ENCODE measurements at regions not wholly inside any gene's neighbourhood (a gene's known extent, or its start where the extent isn't known, plus 50 kb on each side); places are given as distances from the start of the nearest gene placed in this dataset.

GRCh38 chr13:111862836-111863815, 203.8 kb upstream of the SOX1 start:
- DNase-seq, result no peak

GRCh38 chr13:111864566-111864965, 202.4 kb upstream of the SOX1 start:
- no peak for DNase-seq

DNA sequence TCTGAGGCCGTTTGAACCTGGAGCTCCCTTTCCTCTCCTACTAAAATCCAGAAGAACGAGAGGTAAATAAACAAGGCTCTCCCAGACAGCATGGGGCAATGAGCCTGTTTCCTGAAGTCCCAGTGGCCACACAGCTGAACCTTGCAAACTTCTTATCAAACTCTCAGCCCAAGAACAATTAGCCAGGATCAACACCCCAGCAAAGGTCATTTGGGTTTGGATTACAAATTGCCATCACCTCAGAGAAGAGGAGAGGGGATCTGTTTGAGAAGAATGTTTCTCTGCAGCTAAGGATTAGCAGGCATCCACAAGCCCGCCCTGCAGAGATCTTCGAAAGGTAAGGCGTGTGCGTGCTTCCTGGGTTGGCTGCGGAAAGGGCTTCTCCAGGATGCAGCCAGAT, 201.9 kb upstream of the SOX1 start:
- no peak for DNase-seq

- DNase-seq, result no peak
Measured at GRCh38 chr13:111865826-111866225, 201.1 kb upstream of the SOX1 start.

DNA sequence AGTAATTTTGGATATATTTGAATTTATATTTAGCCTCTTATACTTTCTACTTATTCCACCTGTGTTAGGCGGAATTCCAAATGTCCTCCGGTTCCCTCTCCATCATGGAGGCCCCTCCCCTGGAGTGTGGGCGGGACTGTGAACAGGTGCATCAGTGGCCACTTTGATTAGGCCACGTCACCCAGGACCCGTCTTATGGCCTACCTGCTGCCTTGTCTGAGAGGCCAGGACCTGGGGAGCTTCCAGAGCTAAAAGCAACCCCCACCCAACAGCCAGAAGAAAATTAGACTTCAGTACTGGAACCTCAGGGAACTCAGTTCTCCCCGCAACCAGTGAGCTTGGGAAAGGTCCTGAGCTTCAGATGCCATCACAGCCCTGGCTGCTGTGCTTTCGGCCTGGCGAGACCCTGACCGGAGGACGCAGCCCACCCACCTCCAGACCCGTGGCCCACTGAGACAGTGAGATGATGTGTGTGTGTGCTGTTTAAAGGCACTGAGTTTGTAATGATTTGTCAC, 200.2 kb upstream of the SOX1 start:
- no peak for DNase-seq

GRCh38 chr13:111867657-111868056, 199.3 kb upstream of the SOX1 start:
- DNase-seq, result no peak

DNA sequence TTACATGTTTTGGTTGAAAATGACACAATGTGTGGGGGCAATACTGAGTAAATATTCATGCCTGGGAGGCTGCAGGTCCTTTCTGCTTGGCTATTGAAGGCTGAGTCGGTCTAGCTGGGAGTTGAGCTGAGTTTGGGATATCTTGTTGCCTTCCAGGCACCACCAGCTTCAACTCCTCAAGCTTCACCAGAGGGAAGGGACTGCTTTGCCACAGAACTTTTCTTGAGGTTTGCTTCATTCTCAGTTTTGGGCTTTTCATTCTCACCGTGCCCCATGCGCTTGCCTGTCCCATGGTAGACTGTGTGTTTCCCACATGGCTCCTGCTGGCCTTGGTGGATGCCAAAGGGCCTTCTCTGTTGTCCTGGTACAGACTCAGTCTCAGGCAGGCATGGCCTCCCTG, 198.2 kb upstream of the SOX1 start:
- no peak for DNase-seq

GRCh38 chr13:111872475-111873150, 194.3 kb upstream of the SOX1 start:
- no peak for DNase-seq

DNA sequence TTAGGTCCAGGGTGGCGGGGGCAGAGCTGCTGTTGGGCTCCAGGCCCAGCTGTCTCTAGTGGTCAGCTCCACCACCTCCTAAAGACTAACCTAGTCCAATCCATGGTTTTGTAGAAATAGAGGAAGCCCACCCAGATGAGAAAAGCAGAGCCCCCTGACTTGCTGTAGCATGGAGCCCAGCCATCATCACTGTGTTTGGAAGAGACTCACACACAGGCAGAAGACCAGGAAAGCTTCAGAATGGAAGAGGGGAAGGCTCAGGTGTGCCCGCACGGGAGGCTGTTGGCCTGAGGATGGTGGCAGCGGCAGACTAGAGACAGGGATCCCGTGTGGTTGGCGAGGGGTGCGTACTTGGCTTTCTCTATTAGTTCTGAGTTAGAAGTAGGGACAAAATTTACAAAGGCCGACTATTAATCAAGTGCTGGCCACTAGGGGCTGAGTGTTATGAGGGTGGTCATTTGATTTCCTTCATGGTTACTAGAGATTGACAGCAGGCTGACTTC, 193.2 kb upstream of the SOX1 start:
- no peak for DNase-seq

GRCh38 chr13:111874981-111875380, 192.0 kb upstream of the SOX1 start:
- DNase-seq, result no peak

DNA sequence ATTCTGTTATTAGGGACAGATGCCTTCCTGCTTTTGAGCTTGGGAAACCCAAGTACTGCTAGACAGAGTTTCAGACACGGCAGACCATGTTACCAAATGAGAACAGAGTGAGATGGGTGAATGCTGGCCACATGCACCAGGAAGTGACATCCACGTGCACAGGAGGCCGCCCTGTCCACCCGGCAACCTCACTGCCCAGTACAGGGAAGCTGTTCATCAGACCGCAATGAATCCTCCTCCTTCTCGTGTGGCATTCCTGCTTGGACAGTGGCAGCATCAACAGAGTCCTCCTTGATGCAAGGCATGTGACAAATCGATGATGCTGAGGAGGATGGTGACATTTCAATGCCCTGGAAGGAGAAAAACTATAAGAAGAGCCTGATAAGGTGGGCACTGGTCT, 191.0 kb upstream of the SOX1 start:
- no peak for DNase-seq

DNA sequence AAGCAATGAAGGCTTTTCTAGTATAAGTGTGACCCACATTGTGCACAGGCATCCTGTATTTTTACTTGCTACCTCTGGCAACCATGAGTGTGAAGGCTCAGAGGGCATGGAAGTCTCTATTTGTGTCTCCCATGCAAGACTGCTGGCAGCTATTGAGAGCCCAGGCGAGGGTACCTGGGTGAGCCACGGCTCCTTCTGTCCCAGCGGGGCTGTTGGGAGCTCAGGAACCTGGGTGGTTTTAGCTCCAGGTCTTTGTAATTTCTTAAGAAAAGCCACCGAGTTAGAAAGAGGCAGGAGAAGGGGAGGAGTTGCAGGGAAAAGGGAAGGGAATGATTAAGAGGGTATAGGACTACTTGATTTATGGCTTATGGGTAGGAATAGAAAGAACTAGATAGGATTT, 190.4 kb upstream of the SOX1 start:
- DNase-seq, result no peak

GRCh38 chr13:111877906-111878305, 189.0 kb upstream of the SOX1 start:
- no peak for DNase-seq

GRCh38 chr13:111879719-111880118, 187.2 kb upstream of the SOX1 start:
- DNase-seq, result no peak

DNA sequence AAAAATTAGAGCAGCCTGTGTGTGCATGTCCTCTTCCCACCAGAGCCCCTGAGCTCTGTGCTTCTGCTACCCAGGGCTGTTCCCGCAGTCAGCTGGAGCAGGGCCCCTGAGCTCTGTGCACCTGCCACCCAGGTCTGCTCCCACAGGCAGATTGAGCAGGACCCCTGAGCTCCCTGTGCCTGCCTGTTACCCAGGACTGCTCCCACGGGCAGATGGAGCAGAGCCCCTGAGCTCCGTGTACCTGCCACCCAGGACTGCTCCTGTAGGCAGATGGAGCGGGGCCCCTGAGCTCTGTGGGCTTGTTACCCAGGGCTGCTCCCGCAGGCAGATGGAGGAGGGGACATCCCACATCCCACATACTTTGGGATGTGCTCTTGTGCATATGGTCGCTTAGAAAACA, 186.8 kb upstream of the SOX1 start:
- DNase-seq, result no peak

DNA sequence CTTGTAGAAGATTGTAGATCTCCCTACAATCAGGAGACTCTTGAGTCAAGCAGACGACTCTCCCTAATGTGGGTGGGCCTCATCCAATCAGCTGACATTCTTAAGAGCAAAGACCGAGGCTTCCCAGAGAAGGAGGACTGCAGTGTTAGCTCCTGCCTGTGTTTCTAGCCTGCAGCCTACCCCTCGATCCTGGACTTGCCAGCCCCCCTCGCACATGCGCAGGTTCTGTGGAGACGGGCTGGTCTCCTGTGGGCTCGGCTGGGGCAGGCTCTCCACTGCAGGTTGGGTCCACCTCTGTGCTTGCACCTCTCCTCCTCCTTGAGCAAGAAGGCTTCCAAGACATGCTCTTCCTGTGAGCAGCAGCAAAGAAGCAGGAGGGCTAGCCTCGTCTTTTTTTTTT, 185.2 kb upstream of the SOX1 start:
- no peak for DNase-seq

DNA sequence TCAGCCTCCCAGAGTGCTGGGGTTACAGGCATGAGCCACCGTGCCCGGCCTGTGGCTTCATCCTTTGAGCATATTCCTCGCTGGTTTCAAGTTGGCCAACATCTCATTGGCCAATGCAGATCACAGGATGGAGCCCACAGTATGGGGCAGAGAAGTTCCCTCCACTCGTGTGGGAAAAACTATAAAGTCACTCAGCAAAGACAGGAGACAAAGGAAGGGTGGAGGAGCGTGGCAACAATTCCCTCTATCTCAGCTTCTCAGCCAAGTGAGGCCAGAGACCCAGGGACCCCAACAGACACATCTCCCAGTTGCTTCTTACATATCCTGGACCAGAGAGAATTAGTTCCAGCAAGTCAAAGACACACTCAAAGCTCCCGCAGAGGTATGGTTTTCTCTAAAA, 184.6 kb upstream of the SOX1 start:
- DNase-seq, result no peak

- no peak for DNase-seq
Measured at GRCh38 chr13:111883571-111884343, 183.2 kb upstream of the SOX1 start.

DNA sequence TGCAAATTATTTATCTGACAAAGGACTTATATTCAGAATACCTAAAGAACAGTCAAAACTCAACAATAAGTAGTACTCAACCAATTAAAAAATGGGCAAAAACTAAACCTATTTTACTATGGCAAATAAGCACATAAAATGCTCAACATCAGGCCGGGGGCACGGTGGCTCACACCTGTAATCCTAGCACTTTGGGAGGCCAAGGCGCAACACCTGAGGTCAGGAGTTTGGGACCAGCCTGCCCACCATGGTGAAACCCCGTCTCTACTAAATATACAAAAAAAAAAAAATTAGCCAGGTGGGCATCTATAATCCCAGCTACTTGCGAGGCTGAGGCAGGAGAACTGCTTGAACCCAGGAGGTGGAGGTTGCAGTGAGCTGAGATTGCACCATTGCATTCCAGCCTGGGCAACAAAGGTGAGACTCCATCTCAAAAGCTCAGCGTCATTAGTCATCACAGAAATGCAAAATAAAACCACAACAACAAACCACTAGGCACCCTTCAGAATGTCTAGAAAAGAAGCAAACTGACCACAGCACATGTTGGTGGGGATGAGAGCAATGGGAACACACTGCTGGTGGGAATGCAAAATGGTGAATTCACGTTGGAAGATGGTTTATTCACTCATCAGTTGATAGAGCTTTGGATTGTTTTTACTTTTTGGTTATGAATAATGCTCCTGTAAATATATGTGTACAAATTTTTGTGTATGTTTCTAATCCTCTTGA, 180.6 kb upstream of the SOX1 start:
- DNase-seq, result no peak

- DNase-seq, result no peak
Measured at GRCh38 chr13:111893071-111893606, 173.8 kb upstream of the SOX1 start.

GRCh38 chr13:111893607-111894443, 173.1 kb upstream of the SOX1 start:
- DNase-seq, result no peak
